KMS-11 (cell line): ENCODE measurements at regions not wholly inside any gene's neighbourhood (a gene's known extent, or its start where the extent isn't known, plus 50 kb on each side); places are given as distances from the start of the nearest gene placed in this dataset.

Experiments
- H2AFZ ChIP-seq: fragments of 200-600 bp; sonication (generic); 2 replicates; pipeline ENCODE4 v1.6.1; 2016; ENCODE audit warnings: antibody characterized with exemption, mixed run types, low read depth
- H3K27ac ChIP-seq: fragments of 200-600 bp; sonication (generic); 2 replicates; pipeline ENCODE4 v1.6.1; 2016; ENCODE audit warnings: mild to moderate bottlenecking, mixed run types
- H3K27me3 ChIP-seq: fragments of 200-600 bp; sonication (generic); 2 replicates; pipeline ENCODE4 v1.6.1; 2017; ENCODE audit warnings: mild to moderate bottlenecking, low read depth, mixed run types, moderate library complexity; ENCODE audit not compliant: insufficient read depth
- H3K36me3 ChIP-seq: fragments of 200-600 bp; sonication (generic); 2 replicates; pipeline ENCODE4 v1.6.1; 2017; ENCODE audit warnings: mild to moderate bottlenecking, mixed run types; ENCODE audit not compliant: insufficient read depth
- H3K4me1 ChIP-seq: fragments of 200-600 bp; sonication (generic); 2 replicates; pipeline ENCODE4 v1.6.1; 2016; ENCODE audit warnings: mild to moderate bottlenecking, low read depth, mixed run types; ENCODE audit not compliant: poor library complexity, severe bottlenecking
- H3K4me2 ChIP-seq: fragments of 200-600 bp; sonication (generic); 2 replicates; pipeline ENCODE4 v1.7.0; 2016; ENCODE audit warnings: mild to moderate bottlenecking, mixed run types
- H3K4me3 ChIP-seq: fragments of 200-600 bp; sonication (generic); IDR thresholded peaks from 2 replicates; pipeline ENCODE4 v1.6.1; 2017; ENCODE audit warnings: low read depth, low read length, mixed read lengths; ENCODE audit not compliant: insufficient read depth
- H3K79me2 ChIP-seq: fragments of 200-600 bp; sonication (generic); 2 replicates; pipeline ENCODE4 v1.6.1; 2016; ENCODE audit warnings: low read depth, mixed run types; ENCODE audit not compliant: insufficient read depth
- H3K9ac ChIP-seq: fragments of 200-600 bp; sonication (generic); 2 replicates; pipeline ENCODE4 v1.6.1; 2016; ENCODE audit warnings: mild to moderate bottlenecking, mixed run types
- H4K20me1 ChIP-seq: fragments of 200-600 bp; sonication (generic); 2 replicates; pipeline ENCODE4 v1.6.1; 2016; ENCODE audit warnings: mild to moderate bottlenecking, mixed run types; ENCODE audit not compliant: insufficient read depth
- CTCF ChIP-seq: fragments of 200-600 bp; sonication (generic); conservative IDR thresholded peaks from 2 replicates; pipeline ENCODE4 v1.6.1; 2017; ENCODE audit warnings: low read depth, mild to moderate bottlenecking, antibody characterized with exemption, low read length, moderate library complexity, mixed read lengths

- Histone ChIP-seq H3K4me3 (no peak overlapping the region), H3K36me3 (no peaks in the 10 kb centered on the region), H2AFZ (no peak overlapping the region), H3K27me3 (peaks cover 4% of the 10 kb centered on the region; the same call in 1 of the 2 replicates), H3K4me2 (no peak overlapping the region), H4K20me1 (no peaks in the 10 kb centered on the region), H3K4me1 (no peaks in the 10 kb centered on the region), H3K79me2 (no peaks in the 10 kb centered on the region), H3K27ac (no peak overlapping the region), H3K9ac (no peak overlapping the region)
- no peak for TF ChIP-seq CTCF
Measured at GRCh38 chr16:87033021-87033471, 284.1 kb downstream of the C16orf95 start.

GRCh38 chr16:87033541-87034300 lies 283.5 kb downstream of the C16orf95 start:
- no peak overlapping the region for H3K9ac ChIP-seq
- TF ChIP-seq CTCF = no peak
- no peak overlapping the region for H3K4me3 ChIP-seq
- no peaks in the 10 kb centered on the region for H4K20me1 ChIP-seq
- no peaks in the 10 kb centered on the region for H3K79me2 ChIP-seq
- no peak overlapping the region for H3K27ac ChIP-seq
- no peaks in the 10 kb centered on the region for H3K36me3 ChIP-seq
- H3K4me1 ChIP-seq = no peaks in the 10 kb centered on the region
- peaks cover 4% of the 10 kb centered on the region; the same call in 1 of the 2 replicates for H3K27me3 ChIP-seq
- no peak overlapping the region for H3K4me2 ChIP-seq
- H2AFZ ChIP-seq = no peak overlapping the region

- no peak for TF ChIP-seq CTCF
- no peak overlapping the region for H3K4me3 ChIP-seq
- H4K20me1 ChIP-seq = no peaks in the 10 kb centered on the region
- no peak overlapping the region for H3K27ac ChIP-seq
- H2AFZ ChIP-seq = no peak overlapping the region
- no peak overlapping the region for H3K4me2 ChIP-seq
- H3K27me3 ChIP-seq = peaks cover 4% of the 10 kb centered on the region; the same call in 1 of the 2 replicates
- H3K36me3 ChIP-seq = no peaks in the 10 kb centered on the region
- no peaks in the 10 kb centered on the region for H3K79me2 ChIP-seq
- no peaks in the 10 kb centered on the region for H3K4me1 ChIP-seq
- no peak overlapping the region for H3K9ac ChIP-seq
Measured at GRCh38 chr16:87034317-87034716, 282.9 kb downstream of the C16orf95 start.

GRCh38 chr16:87035053-87035452 lies 282.1 kb downstream of the C16orf95 start:
- Histone ChIP-seq H2AFZ (no peak overlapping the region), H3K4me3 (no peak overlapping the region), H4K20me1 (no peaks in the 10 kb centered on the region), H3K27me3 (peaks cover 4% of the 10 kb centered on the region; the same call in 1 of the 2 replicates), H3K9ac (no peak overlapping the region), H3K79me2 (no peaks in the 10 kb centered on the region), H3K27ac (no peak overlapping the region), H3K4me1 (no peaks in the 10 kb centered on the region), H3K4me2 (no peak overlapping the region), H3K36me3 (no peaks in the 10 kb centered on the region)
- TF ChIP-seq CTCF = no peak
